ENCODE measurements at regions not wholly inside any gene's neighbourhood (a gene's known extent, or its start where the extent isn't known, plus 50 kb on each side); places are given as distances from the start of the nearest gene placed in this dataset.

DNA sequence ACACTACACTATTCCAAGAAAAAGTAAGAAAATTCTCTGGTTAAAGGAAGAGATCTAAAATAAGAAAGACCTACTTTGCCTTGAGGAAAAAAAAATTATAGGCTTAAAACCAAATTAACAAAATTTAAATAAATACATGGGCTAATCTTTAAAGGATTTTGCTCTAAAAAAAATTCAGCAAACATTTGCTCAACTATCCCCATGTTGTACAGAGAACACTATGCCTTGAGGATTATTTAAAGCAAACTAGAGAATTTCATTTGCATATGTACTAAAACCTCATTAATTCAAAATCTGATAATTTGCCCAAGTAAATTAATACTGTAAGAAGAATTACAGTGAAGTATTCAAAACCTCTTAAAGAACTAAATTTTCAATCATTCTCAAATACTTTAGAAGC lies 71.6 kb upstream of the KCNIP4 start:
- no peak overlapping the region for H3K4me3 ChIP-seq (ENCODE audit: low read depth, low read length)
- no peaks in the 10 kb centered on the region for H3K36me3 ChIP-seq (ENCODE audit: control insufficient read depth, insufficient read depth, low read length)
- no peak for TF ChIP-seq CTCF (IDR thresholded peaks at IDR 0.05; ENCODE audit: insufficient read depth, low read length, poor library complexity, severe bottlenecking)
- no peaks in the 10 kb centered on the region for H3K27me3 ChIP-seq (ENCODE audit: control insufficient read depth, insufficient read depth, low read length)
- no peak for DNase-seq (ENCODE audit: low read depth)

DNA sequence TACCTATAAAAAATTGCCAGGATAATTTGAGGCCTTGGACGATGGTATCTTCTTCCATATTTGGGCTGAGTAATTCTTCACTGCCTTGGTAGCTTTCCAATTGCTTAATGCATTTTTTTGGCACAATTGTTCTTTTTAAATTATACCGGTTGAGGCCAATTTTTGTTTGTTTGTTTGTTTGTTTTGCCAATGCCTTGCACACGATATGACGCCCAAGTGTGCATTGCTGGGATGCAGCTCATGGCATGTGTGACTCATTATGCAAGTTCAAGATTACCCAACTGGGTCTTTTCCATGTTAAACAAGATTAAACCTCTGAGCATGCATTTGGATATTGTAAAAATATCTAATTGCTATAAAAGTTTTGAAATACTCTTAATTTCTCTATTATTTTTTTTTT lies 71.1 kb upstream of the KCNIP4 start:
- H3K36me3 ChIP-seq (ENCODE audit: control insufficient read depth, insufficient read depth, low read length) = no peaks in the 10 kb centered on the region
- H3K27me3 ChIP-seq (ENCODE audit: control insufficient read depth, insufficient read depth, low read length) = no peaks in the 10 kb centered on the region
- no peak overlapping the region for H3K4me3 ChIP-seq (ENCODE audit: low read depth, low read length)
- DNase-seq (ENCODE audit: low read depth) = no peak
- TF ChIP-seq CTCF (IDR thresholded peaks at IDR 0.05; ENCODE audit: insufficient read depth, low read length, poor library complexity, severe bottlenecking) = no peak

- Histone ChIP-seq H3K27me3 (ENCODE audit: control insufficient read depth, insufficient read depth, low read length) (no peaks in the 10 kb centered on the region), H3K4me3 (ENCODE audit: low read depth, low read length) (no peak overlapping the region), H3K36me3 (ENCODE audit: control insufficient read depth, insufficient read depth, low read length) (no peaks in the 10 kb centered on the region)
- TF ChIP-seq CTCF (IDR thresholded peaks at IDR 0.05; ENCODE audit: insufficient read depth, low read length, poor library complexity, severe bottlenecking) = no peak
- no peak for DNase-seq (ENCODE audit: low read depth)
Observed at GRCh38 chr4:22014222-22014741, 65.7 kb upstream of the KCNIP4 start.

DNA sequence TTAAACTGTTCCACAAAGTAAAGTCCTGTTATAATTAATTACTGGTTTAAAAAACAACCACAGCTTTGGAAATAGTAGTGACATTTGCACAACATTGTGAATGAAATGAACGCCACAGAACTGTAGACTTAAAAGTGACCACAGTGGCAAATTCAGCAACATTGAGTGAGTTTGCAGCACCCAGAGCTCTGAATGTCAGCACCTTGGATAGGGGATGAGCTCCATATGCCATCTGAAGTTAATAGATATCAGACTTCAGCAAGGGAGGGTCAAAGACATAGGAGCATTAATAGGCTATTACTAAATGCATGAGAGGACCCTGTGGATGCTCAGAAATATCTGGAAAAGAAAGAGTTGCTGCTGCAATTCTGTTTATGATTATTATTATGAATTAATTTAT lies 55.3 kb upstream of the KCNIP4 start:
- DNase-seq (ENCODE audit: low read depth) = no peak
- no peak overlapping the region for H3K4me3 ChIP-seq (ENCODE audit: low read depth, low read length)

More for the DNA sequence above, 55.3 kb upstream of the KCNIP4 start:
- TF ChIP-seq CTCF (IDR thresholded peaks at IDR 0.05; ENCODE audit: insufficient read depth, low read length, poor library complexity, severe bottlenecking) = no peak
- Histone ChIP-seq H3K27me3 (ENCODE audit: control insufficient read depth, insufficient read depth, low read length) (no peaks in the 10 kb centered on the region), H3K36me3 (ENCODE audit: control insufficient read depth, insufficient read depth, low read length) (no peaks in the 10 kb centered on the region)
